C4-2B (cell line): ENCODE measurements at regions not wholly inside any gene's neighbourhood (a gene's known extent, or its start where the extent isn't known, plus 50 kb on each side); places are given as distances from the start of the nearest gene placed in this dataset.

Experiments
- ZFX ChIP-seq: fragments of 450-650 bp; IDR thresholded peaks from 2 replicates; pipeline ENCODE4 v1.6.1; 2017
- TF ChIP-seq, protein P1 (sequence below): fragments of 450-650 bp; conservative IDR thresholded peaks from 2 replicates; pipeline ENCODE4 v1.5.1; 2017; ENCODE audit warnings: mild to moderate bottlenecking

- TF ChIP-seq, protein P1, sequence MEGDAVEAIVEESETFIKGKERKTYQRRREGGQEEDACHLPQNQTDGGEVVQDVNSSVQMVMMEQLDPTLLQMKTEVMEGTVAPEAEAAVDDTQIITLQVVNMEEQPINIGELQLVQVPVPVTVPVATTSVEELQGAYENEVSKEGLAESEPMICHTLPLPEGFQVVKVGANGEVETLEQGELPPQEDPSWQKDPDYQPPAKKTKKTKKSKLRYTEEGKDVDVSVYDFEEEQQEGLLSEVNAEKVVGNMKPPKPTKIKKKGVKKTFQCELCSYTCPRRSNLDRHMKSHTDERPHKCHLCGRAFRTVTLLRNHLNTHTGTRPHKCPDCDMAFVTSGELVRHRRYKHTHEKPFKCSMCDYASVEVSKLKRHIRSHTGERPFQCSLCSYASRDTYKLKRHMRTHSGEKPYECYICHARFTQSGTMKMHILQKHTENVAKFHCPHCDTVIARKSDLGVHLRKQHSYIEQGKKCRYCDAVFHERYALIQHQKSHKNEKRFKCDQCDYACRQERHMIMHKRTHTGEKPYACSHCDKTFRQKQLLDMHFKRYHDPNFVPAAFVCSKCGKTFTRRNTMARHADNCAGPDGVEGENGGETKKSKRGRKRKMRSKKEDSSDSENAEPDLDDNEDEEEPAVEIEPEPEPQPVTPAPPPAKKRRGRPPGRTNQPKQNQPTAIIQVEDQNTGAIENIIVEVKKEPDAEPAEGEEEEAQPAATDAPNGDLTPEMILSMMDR: no peak
- TF ChIP-seq ZFX: no peak
These were observed 291.1 kb upstream of the IRX3 start for GRCh38 chr16:54577651-54578128.
